ENCODE measurements at regions not wholly inside any gene's neighbourhood (a gene's known extent, or its start where the extent isn't known, plus 50 kb on each side); places are given as distances from the start of the nearest gene placed in this dataset.

DNA sequence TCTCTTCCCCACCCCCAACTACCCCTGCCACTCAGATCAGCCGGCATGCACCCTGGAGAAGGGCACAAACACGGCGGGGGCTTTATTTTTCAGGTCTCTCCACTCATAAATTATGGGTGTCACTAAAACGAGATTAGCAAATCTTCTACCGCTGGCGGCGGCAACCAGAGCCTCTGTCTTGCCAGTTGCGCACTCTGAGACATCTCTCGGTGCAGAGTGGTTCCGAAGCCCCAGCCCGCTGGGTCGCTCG, 125.3 kb upstream of the C11orf58 start:
- no peak for TF ChIP-seq CTCF (IDR thresholded peaks at IDR 0.05)
- TF ChIP-seq POLR2AphosphoS5 (IDR thresholded peaks at IDR 0.05): no peak
- TF ChIP-seq POLR2A (IDR thresholded peaks at IDR 0.05): no peak
